Gastroesophageal sphincter (tissue), 3 donors: ENCODE measurements at regions not wholly inside any gene's neighbourhood (a gene's known extent, or its start where the extent isn't known, plus 50 kb on each side); places are given as distances from the start of the nearest gene placed in this dataset.
A peak's percentile ranks its signal among the peaks of the same experiment; 100 is the strongest.

Experiments used
- POLR2A ChIP-seq, 2 donors: fragments of 450-650 bp; IDR thresholded peaks; one replicate each; pipeline ENCODE4 v1.6.1; 2017; ENCODE audit warnings: antibody characterized with exemption in 2 of 2, mild to moderate bottlenecking in 2 of 2, moderate library complexity in 1 of 2
- TF ChIP-seq, protein P1 (sequence below), 4 experiments: fragments of 200-600 bp in 2 of 4; fragments of 450-650 bp in 2 of 4; sonication (generic) in 1 of 4; IDR thresholded peaks; one replicate each; pipeline ENCODE4 v1.5.1; 2017 to 2019; ENCODE audit warnings: antibody characterized with exemption in 4 of 4, mild to moderate bottlenecking in 2 of 4, moderate library complexity in 2 of 4

DNA sequence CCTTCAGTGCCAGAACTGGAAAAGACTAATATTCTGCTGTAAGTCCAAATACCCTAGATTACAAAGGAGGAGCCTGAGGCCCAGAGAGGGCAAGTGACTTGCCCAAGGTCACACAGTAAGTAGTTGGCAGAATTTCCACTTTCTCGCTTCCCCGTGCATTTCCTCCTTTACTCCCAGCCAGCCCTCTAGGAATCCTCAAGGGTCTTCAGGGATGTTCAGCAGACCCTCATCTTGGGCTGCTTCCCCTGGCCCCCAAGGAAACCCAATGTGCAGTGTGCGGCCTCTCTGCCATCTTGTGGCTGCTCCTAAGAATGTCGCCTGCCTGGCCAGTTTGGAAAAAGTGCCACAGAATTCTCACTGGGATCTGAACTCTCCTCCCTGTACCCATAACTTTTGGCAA, 217.7 kb upstream of the LRFN2 start:
- TF ChIP-seq, protein P1, sequence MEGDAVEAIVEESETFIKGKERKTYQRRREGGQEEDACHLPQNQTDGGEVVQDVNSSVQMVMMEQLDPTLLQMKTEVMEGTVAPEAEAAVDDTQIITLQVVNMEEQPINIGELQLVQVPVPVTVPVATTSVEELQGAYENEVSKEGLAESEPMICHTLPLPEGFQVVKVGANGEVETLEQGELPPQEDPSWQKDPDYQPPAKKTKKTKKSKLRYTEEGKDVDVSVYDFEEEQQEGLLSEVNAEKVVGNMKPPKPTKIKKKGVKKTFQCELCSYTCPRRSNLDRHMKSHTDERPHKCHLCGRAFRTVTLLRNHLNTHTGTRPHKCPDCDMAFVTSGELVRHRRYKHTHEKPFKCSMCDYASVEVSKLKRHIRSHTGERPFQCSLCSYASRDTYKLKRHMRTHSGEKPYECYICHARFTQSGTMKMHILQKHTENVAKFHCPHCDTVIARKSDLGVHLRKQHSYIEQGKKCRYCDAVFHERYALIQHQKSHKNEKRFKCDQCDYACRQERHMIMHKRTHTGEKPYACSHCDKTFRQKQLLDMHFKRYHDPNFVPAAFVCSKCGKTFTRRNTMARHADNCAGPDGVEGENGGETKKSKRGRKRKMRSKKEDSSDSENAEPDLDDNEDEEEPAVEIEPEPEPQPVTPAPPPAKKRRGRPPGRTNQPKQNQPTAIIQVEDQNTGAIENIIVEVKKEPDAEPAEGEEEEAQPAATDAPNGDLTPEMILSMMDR (IDR thresholded peaks at IDR 0.05), result peak in 1 of 4 experiments; percentile 16
- no peak for TF ChIP-seq POLR2A (IDR thresholded peaks at IDR 0.05)
